ENCODE measurements at regions not wholly inside any gene's neighbourhood (a gene's known extent, or its start where the extent isn't known, plus 50 kb on each side); places are given as distances from the start of the nearest gene placed in this dataset.
"Not testable (repeated sequence)": the region's sequence is repeated elsewhere in the genome, so short reads cannot be mapped to it uniquely, and the experiment has no call there.

- DNase-seq (ENCODE audit: low read depth): no peak
- in situ Hi-C loops (cut with HindIII; ENCODE audit: low pct_unique_long_range_greater_than_20kb, low sequenced_read_pairs): no loop called here
These were observed 869.4 kb downstream of the PCDH17 start for GRCh38 chr13:58500938-58501337.

GRCh38 chr13:58504202-58504700 is 872.7 kb downstream of the PCDH17 start:
- DNase-seq (ENCODE audit: low read depth); in situ Hi-C loops (cut with HindIII; ENCODE audit: low pct_unique_long_range_greater_than_20kb, low sequenced_read_pairs): not testable (repeated sequence)

GRCh38 chr13:58505262-58505920 is 873.8 kb downstream of the PCDH17 start:
- in situ Hi-C loops (cut with HindIII; ENCODE audit: low pct_unique_long_range_greater_than_20kb, low sequenced_read_pairs); DNase-seq (ENCODE audit: low read depth): not testable (repeated sequence)

- DNase-seq (ENCODE audit: low read depth): no peak
- in situ Hi-C loops (cut with HindIII; ENCODE audit: low pct_unique_long_range_greater_than_20kb, low sequenced_read_pairs): no loop called here
These were observed 896.8 kb downstream of the PCDH17 start for GRCh38 chr13:58528351-58528750.

- in situ Hi-C loops (cut with HindIII; ENCODE audit: low pct_unique_long_range_greater_than_20kb, low sequenced_read_pairs): no loop called here
- DNase-seq (ENCODE audit: low read depth): no peak
These were observed 900.1 kb downstream of the PCDH17 start for GRCh38 chr13:58531614-58532013.

GRCh38 chr13:58542530-58542929 is 911.0 kb downstream of the PCDH17 start:
- in situ Hi-C loops (cut with HindIII; ENCODE audit: low pct_unique_long_range_greater_than_20kb, low sequenced_read_pairs): no loop called here
- DNase-seq (ENCODE audit: low read depth): peak; percentile 17

- no peak for DNase-seq (ENCODE audit: low read depth)
- in situ Hi-C loops (cut with HindIII; ENCODE audit: low pct_unique_long_range_greater_than_20kb, low sequenced_read_pairs): no loop called here
These were observed 915.9 kb downstream of the PCDH17 start for GRCh38 chr13:58547419-58547818.

GRCh38 chr13:58566176-58566575 is 934.6 kb downstream of the PCDH17 start:
- in situ Hi-C loops (cut with HindIII; ENCODE audit: low pct_unique_long_range_greater_than_20kb, low sequenced_read_pairs): no loop called here
- no peak for DNase-seq (ENCODE audit: low read depth)

GRCh38 chr13:58573743-58574142 is 942.2 kb downstream of the PCDH17 start:
- no peak for DNase-seq (ENCODE audit: low read depth)
- in situ Hi-C loops (cut with HindIII; ENCODE audit: low pct_unique_long_range_greater_than_20kb, low sequenced_read_pairs): no loop called here

- in situ Hi-C loops (cut with HindIII; ENCODE audit: low pct_unique_long_range_greater_than_20kb, low sequenced_read_pairs): no loop called here
- no peak for DNase-seq (ENCODE audit: low read depth)
These were observed 943.2 kb downstream of the PCDH17 start for GRCh38 chr13:58574791-58575190.

- no peak for DNase-seq (ENCODE audit: low read depth)
- in situ Hi-C loops (cut with HindIII; ENCODE audit: low pct_unique_long_range_greater_than_20kb, low sequenced_read_pairs): no loop called here
These were observed 947.9 kb downstream of the PCDH17 start for GRCh38 chr13:58579468-58579867.

- in situ Hi-C loops (cut with HindIII; ENCODE audit: low pct_unique_long_range_greater_than_20kb, low sequenced_read_pairs): no loop called here
- no peak for DNase-seq (ENCODE audit: low read depth)
These were observed 952.4 kb downstream of the PCDH17 start for GRCh38 chr13:58583966-58584365.

- no peak for DNase-seq (ENCODE audit: low read depth)
- in situ Hi-C loops (cut with HindIII; ENCODE audit: low pct_unique_long_range_greater_than_20kb, low sequenced_read_pairs): no loop called here
These were observed 953.1 kb downstream of the PCDH17 start for GRCh38 chr13:58584610-58585009.

- in situ Hi-C loops (cut with HindIII; ENCODE audit: low pct_unique_long_range_greater_than_20kb, low sequenced_read_pairs): no loop called here
- DNase-seq (ENCODE audit: low read depth): no peak
These were observed 955.6 kb downstream of the PCDH17 start for GRCh38 chr13:58587183-58587582.

- no peak for DNase-seq (ENCODE audit: low read depth)
- in situ Hi-C loops (cut with HindIII; ENCODE audit: low pct_unique_long_range_greater_than_20kb, low sequenced_read_pairs): no loop called here
These were observed 960.5 kb downstream of the PCDH17 start for GRCh38 chr13:58592052-58592451.

- in situ Hi-C loops (cut with HindIII; ENCODE audit: low pct_unique_long_range_greater_than_20kb, low sequenced_read_pairs): no loop called here
- no peak for DNase-seq (ENCODE audit: low read depth)
These were observed 961.2 kb downstream of the PCDH17 start for GRCh38 chr13:58592786-58593185.

- in situ Hi-C loops (cut with HindIII; ENCODE audit: low pct_unique_long_range_greater_than_20kb, low sequenced_read_pairs): no loop called here
- no peak for DNase-seq (ENCODE audit: low read depth)
These were observed 963.4 kb downstream of the PCDH17 start for GRCh38 chr13:58594747-58595600.

- in situ Hi-C loops (cut with HindIII; ENCODE audit: low pct_unique_long_range_greater_than_20kb, low sequenced_read_pairs): no loop called here
- DNase-seq (ENCODE audit: low read depth): no peak
These were observed 966.0 kb downstream of the PCDH17 start for GRCh38 chr13:58597552-58597951.

GRCh38 chr13:58598241-58598640 is 966.7 kb downstream of the PCDH17 start:
- no peak for DNase-seq (ENCODE audit: low read depth)
- in situ Hi-C loops (cut with HindIII; ENCODE audit: low pct_unique_long_range_greater_than_20kb, low sequenced_read_pairs): no loop called here

Data from Caki2 (cell line).